ENCODE measurements at regions not wholly inside any gene's neighbourhood (a gene's known extent, or its start where the extent isn't known, plus 50 kb on each side); places are given as distances from the start of the nearest gene placed in this dataset.
"Not testable (repeated sequence)": the region's sequence is repeated elsewhere in the genome, so short reads cannot be mapped to it uniquely, and the experiment has no call there.

DNA sequence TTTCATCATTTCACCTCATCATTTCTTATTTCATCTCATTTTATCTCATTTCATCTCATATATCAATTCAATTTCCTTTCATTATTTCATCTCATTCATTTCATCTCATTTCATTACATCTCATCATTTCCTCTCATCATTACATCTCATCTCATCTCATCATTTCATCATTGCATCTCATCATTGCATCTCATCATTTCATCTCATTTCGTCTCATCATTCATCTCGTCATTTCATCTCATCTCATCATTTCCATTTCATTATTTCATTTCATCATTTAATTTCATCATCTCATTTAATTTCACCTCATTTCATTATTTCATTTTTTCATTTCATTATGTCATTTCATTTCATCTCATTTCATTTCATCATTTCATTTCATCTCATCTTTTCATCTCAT lies 168.5 kb upstream of the FAM72C start:
- not testable (repeated sequence) for DNase-seq; H3K4me1 ChIP-seq (ENCODE audit: control insufficient read depth, insufficient read depth, low read length, poor library complexity, severe bottlenecking); H3K9me3 ChIP-seq (ENCODE audit: control insufficient read depth in 2 of 2, low read length in 2 of 2); H3K27me3 ChIP-seq (ENCODE audit: control insufficient read depth, insufficient read depth, low read length); H3K27ac ChIP-seq (ENCODE audit: insufficient read depth, low read length, poor library complexity, severe bottlenecking); ATAC-seq (ENCODE audit: low read depth in 2 of 2); H3K9me3 Mint-ChIP-seq; H3K4me3 Mint-ChIP-seq; H3K4me1 Mint-ChIP-seq; H3K27me3 Mint-ChIP-seq; H3K36me3 Mint-ChIP-seq; H3K36me3 ChIP-seq (ENCODE audit: control insufficient read depth, insufficient read depth, low read length); H3K4me3 ChIP-seq (ENCODE audit: low read depth, low read length)
- peak overlapping the region in 1 of 3 donors; percentile 26 for H3K27ac Mint-ChIP-seq

DNA sequence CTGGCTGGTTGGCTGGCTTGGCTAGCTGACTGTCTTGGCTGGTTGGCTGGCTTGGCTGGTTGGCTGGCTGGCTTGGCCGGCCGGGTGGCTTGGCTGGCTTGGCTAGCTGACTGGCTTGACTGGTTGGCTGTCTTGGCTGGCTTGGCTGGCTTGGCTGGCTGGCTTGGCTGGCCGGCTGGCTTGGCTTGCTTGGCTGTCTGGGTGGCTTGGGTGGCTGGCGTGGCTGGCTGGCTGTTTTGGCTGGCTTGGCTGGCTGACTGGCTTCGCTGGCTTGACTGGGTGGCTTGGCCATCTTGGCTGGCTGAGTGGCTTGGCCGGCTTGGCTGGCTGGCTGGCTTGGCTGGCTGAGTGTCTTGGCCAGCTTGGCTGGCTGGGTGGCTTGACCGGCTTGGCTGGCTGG lies 133.2 kb upstream of the FAM72C start:
- H3K4me3 ChIP-seq (ENCODE audit: low read depth, low read length); H3K4me3 Mint-ChIP-seq; H3K27ac ChIP-seq (ENCODE audit: insufficient read depth, low read length, poor library complexity, severe bottlenecking); H3K36me3 Mint-ChIP-seq; H3K4me1 ChIP-seq (ENCODE audit: control insufficient read depth, insufficient read depth, low read length, poor library complexity, severe bottlenecking); ATAC-seq (ENCODE audit: low read depth in 2 of 2); H3K27me3 Mint-ChIP-seq; H3K36me3 ChIP-seq (ENCODE audit: control insufficient read depth, insufficient read depth, low read length); H3K27me3 ChIP-seq (ENCODE audit: control insufficient read depth, insufficient read depth, low read length); H3K9me3 Mint-ChIP-seq; H3K4me1 Mint-ChIP-seq; H3K27ac Mint-ChIP-seq; DNase-seq; H3K9me3 ChIP-seq (ENCODE audit: control insufficient read depth in 2 of 2, low read length in 2 of 2): not testable (repeated sequence)

DNA sequence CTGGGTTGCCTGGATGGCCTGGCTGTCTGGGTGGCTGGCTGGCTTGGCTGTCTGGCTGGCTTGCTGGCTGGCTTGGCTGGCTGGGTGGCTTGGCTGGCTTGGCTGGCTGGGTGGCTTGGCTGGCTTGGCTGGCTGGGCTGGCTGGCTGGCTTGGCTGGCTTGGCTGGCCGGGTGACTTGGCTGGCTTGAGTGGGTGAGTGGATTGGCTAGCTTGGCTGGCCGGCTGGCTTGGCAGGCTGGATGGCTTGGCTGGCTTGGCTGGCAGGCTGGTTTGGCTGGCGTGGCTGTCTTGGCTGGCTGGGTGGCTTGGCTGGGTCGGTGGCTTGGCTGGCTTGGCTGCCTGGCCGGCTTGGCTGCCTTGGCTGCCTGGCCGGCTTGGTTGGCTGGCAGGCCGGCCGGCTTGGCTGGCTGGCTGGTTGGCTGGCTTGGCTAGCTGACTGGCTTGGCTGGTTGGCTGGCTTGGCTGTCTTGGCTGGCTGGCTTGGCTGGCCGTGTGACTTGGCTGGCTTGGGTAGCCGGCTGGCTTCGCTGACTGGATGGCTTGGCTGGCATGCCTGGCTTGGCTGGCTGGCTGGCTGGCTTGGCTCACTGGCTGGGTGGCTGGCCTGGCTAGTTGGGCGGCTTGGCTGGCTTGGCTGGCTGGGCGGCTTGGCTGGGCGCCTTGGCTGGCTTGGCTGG lies 132.4 kb upstream of the FAM72C start:
- not testable (repeated sequence) for H3K36me3 Mint-ChIP-seq; ATAC-seq (ENCODE audit: low read depth in 2 of 2); H3K4me3 Mint-ChIP-seq; H3K27ac Mint-ChIP-seq; H3K4me3 ChIP-seq (ENCODE audit: low read depth, low read length); H3K27ac ChIP-seq (ENCODE audit: insufficient read depth, low read length, poor library complexity, severe bottlenecking); H3K27me3 Mint-ChIP-seq; H3K36me3 ChIP-seq (ENCODE audit: control insufficient read depth, insufficient read depth, low read length); H3K4me1 Mint-ChIP-seq; H3K4me1 ChIP-seq (ENCODE audit: control insufficient read depth, insufficient read depth, low read length, poor library complexity, severe bottlenecking); H3K27me3 ChIP-seq (ENCODE audit: control insufficient read depth, insufficient read depth, low read length); H3K9me3 ChIP-seq (ENCODE audit: control insufficient read depth in 2 of 2, low read length in 2 of 2); H3K9me3 Mint-ChIP-seq
- DNase-seq: peak in 2 of 3 donors; percentile 15 to 39

DNA sequence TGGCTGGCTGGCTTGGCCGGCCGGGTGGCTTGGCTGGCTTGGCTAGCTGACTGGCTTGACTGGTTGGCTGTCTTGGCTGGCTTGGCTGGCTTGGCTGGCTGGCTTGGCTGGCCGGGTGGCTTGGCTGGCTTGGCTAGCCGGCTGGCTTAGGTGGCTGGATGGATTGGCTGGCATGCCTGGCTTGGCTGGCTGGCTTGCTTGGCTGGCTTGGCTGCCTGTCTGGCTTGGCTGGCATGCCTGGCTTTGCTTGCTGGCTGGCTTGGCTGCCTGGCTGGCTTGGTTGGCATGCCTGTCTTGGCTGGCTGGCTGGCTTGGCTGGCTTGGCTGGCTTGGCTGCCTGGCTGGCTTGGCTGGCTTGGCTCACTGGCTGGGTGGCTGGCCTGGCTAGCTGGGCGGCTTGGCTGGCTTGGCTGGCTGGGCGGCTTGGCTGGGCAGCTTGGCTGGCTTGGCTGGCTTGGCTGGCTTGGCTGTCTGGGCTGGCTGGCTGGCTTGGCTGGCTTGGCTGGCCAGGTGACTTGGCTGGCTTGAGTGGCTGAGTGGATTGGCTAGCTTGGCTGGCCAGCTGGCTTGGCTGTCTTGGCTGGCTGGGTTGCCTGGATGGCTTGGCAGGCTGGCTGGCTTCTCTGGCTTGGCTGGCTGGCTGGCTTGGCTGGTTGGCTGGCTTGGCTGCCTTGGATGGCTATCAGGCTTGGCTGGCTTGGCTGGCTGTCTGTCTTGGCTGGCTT lies 131.5 kb upstream of the FAM72C start:
- not testable (repeated sequence) for H3K4me3 Mint-ChIP-seq; H3K9me3 Mint-ChIP-seq; H3K4me3 ChIP-seq (ENCODE audit: low read depth, low read length); H3K4me1 Mint-ChIP-seq; ATAC-seq (ENCODE audit: low read depth in 2 of 2); H3K27me3 ChIP-seq (ENCODE audit: control insufficient read depth, insufficient read depth, low read length); H3K4me1 ChIP-seq (ENCODE audit: control insufficient read depth, insufficient read depth, low read length, poor library complexity, severe bottlenecking); H3K27me3 Mint-ChIP-seq; H3K36me3 Mint-ChIP-seq; H3K27ac ChIP-seq (ENCODE audit: insufficient read depth, low read length, poor library complexity, severe bottlenecking); H3K27ac Mint-ChIP-seq; H3K9me3 ChIP-seq (ENCODE audit: control insufficient read depth in 2 of 2, low read length in 2 of 2); H3K36me3 ChIP-seq (ENCODE audit: control insufficient read depth, insufficient read depth, low read length)
- DNase-seq: peak in 2 of 3 donors; percentile 21 to 38

DNA sequence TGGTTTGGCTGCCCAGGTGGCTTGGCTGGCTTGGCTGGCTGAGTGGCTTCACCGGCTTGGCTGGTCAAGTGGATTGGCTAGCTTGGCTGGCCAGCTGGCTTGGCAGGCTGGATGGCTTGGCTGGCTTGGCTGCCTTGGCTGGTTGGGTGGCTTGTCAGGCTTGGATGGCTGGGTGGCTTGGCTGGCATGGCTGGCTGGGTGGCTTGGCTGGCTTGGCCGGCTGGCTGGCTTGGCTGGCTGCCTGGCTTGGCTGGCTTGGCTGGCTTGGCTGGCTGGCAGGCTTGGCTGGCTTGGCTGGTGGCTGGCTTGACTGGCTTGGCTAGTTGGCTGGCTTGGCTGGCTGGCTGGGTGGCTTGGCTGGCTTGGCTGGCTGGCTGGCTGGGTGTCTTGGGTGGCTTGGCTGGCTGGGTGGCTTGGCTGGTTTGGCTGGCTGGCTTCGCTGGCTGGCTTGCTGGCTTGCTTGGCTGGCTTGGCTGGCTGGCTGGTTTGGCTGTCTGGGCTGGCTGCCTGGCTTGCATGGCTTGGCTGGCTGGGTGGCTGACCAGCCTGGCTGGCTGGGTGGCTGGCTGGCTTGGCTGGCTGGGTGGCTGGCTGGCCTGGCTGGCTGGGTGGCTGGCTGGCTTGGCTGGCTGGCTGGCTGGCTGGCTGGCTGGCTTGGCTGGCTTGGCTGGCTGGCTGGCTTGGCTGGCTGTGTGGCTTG lies 130.4 kb upstream of the FAM72C start:
- H3K27me3 ChIP-seq (ENCODE audit: control insufficient read depth, insufficient read depth, low read length); H3K36me3 ChIP-seq (ENCODE audit: control insufficient read depth, insufficient read depth, low read length); ATAC-seq (ENCODE audit: low read depth in 2 of 2); H3K4me3 Mint-ChIP-seq; H3K4me1 Mint-ChIP-seq; H3K4me3 ChIP-seq (ENCODE audit: low read depth, low read length); H3K27ac ChIP-seq (ENCODE audit: insufficient read depth, low read length, poor library complexity, severe bottlenecking); H3K9me3 ChIP-seq (ENCODE audit: control insufficient read depth in 2 of 2, low read length in 2 of 2); H3K4me1 ChIP-seq (ENCODE audit: control insufficient read depth, insufficient read depth, low read length, poor library complexity, severe bottlenecking); H3K36me3 Mint-ChIP-seq; H3K9me3 Mint-ChIP-seq; H3K27me3 Mint-ChIP-seq; H3K27ac Mint-ChIP-seq: not testable (repeated sequence)
- DNase-seq: peak in 2 of 3 donors; percentile 0 to 1

DNA sequence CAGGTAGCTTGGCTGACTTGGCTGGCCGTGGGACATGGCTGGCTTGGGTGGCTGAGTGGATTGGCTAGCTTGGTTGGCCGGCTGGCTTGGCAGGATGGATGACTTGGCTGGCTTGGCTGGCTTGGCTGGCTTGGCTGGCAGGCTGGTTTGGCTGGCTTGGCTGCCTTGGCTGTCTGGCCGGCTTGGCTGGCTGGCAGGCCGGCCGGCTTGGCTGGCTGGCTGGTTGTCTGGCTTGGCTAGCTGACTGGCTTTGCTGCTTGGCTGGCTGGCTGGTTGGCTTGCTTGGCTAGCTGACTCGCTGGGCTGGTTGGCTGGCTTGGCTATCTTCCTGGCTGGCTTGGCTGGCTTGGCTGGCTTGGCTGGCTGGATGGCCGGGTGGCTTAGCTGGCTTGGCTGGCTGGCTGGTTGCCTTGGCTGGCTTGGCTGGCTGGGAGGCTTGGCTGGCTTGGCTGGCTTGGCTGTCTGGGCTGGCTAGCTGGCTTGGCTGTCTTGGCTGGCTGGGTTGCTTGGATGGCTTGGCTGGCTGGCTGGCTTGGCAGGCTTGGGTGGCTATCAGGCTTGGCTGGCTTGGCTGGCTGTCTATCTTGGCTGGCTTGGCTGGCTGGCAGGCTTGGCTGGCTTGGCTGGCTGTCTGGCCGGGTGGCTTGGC lies 129.7 kb upstream of the FAM72C start:
- Histone ChIP-seq H3K27me3 (ENCODE audit: control insufficient read depth, insufficient read depth, low read length) (no peaks in the 10 kb centered on the region), H3K9me3 (ENCODE audit: control insufficient read depth in 2 of 2, low read length in 2 of 2) (peaks cover 0 to 5% of the 10 kb centered on the region in 2 experiments), H3K36me3 (ENCODE audit: control insufficient read depth, insufficient read depth, low read length) (no peaks in the 10 kb centered on the region), H3K27ac (ENCODE audit: insufficient read depth, low read length, poor library complexity, severe bottlenecking) (no peak overlapping the region), H3K4me1 (ENCODE audit: control insufficient read depth, insufficient read depth, low read length, poor library complexity, severe bottlenecking) (no peaks in the 10 kb centered on the region), H3K4me3 (ENCODE audit: low read depth, low read length) (no peak overlapping the region)
- ATAC-seq (ENCODE audit: low read depth in 2 of 2) (no peak), DNase-seq (peak in 1 of 3 donors; percentile 6)
- Mint-ChIP-seq H3K4me3 (no peak overlapping the region), H3K27ac (peak overlapping the region in 1 of 3 donors; percentile 14), H3K4me1 (no peaks in the 10 kb centered on the region), H3K36me3 (no peaks in the 10 kb centered on the region), H3K27me3 (no peaks in the 10 kb centered on the region), H3K9me3 (peaks cover 0 to 5% (median 0%) of the 10 kb centered on the region in 7 donors)

DNA sequence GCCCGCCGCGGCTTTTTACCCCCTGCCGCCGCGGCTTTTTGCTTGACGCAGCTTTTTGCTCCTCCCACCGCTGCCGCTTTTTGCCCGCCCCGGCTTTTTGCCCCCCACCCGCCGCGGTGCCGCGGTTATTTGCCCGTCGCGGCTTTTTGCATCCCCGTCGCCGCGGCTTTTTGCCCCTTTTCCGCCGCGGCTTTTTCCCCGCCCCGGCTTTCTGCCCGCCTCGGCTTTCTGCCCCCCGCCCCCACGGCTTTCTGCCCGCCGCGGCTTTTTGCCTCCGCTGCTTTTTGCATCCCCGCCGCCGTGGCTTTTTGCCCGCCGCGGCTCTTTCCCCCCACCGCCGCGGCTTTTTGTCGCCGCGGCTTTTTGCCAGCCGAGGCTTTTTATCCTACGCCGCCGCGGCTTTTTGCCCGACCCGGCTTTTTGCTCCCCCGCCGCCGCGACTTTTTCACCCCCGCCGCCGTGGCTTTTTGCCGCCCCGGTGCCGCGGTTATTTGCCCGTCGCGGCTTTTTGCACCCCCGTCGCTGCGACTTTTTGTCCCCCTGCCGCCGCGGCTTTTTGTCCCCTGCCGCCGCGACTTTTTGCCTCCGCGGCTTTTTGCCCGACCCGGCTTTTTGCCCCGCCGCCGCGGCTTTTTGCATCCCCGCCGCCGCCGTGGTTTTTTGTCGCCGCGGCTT lies 105.5 kb upstream of the FAM72C start:
- peak overlapping the region in 3 of 4 donors; percentile 52 to 75 (median 74) for H3K4me3 Mint-ChIP-seq
- not testable (repeated sequence) for H3K4me1 ChIP-seq (ENCODE audit: control insufficient read depth, insufficient read depth, low read length, poor library complexity, severe bottlenecking); H3K27me3 Mint-ChIP-seq; H3K36me3 Mint-ChIP-seq; H3K27ac ChIP-seq (ENCODE audit: insufficient read depth, low read length, poor library complexity, severe bottlenecking); H3K9me3 Mint-ChIP-seq; ATAC-seq (ENCODE audit: low read depth in 2 of 2); H3K27ac Mint-ChIP-seq; H3K27me3 ChIP-seq (ENCODE audit: control insufficient read depth, insufficient read depth, low read length); H3K36me3 ChIP-seq (ENCODE audit: control insufficient read depth, insufficient read depth, low read length); H3K4me1 Mint-ChIP-seq; H3K4me3 ChIP-seq (ENCODE audit: low read depth, low read length); H3K9me3 ChIP-seq (ENCODE audit: control insufficient read depth in 2 of 2, low read length in 2 of 2)
- peak in 2 of 3 donors; percentile 51 to 54 for DNase-seq

Data from CD4-positive, CD25-positive, alpha-beta regulatory T cell (primary cell).